ENCODE measurements at regions not wholly inside any gene's neighbourhood (a gene's known extent, or its start where the extent isn't known, plus 50 kb on each side); places are given as distances from the start of the nearest gene placed in this dataset.

DNA sequence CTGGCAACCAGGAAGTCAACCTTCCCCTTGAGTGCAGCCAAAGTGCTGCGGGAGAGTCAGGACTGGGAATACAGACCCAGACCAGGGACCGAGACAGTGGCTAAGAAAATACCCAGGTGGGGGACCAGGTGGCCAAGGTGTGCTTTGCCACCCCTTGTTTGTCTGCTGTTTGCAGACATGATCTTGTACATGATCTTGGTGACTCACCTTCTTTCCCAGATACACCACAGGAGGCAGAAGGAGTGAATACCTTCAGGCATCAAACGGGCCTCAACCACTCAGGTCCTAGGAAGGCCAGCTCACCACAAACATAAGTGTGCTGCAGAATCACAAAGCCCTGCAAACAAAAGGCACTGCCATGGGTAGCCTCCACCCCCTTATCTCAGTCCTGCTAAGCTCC, 62.0 kb downstream of the CNGA2 start:
- no peak for DNase-seq

DNA sequence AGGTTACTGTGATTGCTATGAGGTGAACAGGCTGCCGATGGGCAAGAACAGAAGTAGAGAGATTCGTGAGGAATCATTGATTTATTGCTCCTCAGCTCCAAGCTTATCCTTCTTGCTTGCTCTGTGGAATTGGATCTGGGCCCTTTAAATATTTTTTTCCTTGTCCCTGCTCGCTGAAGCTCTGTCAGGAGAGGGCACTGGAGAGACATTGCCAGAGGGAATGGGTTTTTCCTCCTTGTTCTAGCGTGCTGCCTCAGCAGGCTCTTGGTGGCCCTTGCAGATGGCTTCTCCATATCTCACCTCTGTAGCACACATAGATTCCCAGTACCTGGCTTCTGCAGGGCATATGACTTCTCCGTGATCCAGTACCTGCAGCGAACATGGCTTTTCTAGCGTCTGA, 67.4 kb downstream of the CNGA2 start:
- DNase-seq: peak; percentile 2

GRCh38 chrX:151806967-151807540, 72.5 kb downstream of the CNGA2 start:
- no peak for DNase-seq

DNA sequence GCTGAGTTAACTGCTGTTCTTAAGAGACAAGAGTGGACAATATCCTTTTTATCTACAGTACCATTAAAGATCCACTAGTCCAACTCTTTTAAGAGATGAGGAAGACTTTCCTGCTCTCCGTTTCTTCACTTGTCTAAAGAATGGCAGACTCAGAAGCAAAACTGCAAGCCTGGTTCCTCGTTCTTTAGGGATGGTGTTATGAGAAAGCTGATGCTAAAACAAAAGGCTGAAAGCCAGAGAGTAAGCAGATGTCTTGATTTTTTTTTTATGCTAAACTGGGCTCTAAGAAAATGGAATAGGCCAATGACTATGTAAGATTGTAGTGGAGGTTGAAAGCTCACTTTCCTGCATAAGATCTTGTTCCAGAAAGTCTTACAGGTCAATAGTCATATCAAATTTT, 78.1 kb downstream of the CNGA2 start:
- DNase-seq: no peak

DNA sequence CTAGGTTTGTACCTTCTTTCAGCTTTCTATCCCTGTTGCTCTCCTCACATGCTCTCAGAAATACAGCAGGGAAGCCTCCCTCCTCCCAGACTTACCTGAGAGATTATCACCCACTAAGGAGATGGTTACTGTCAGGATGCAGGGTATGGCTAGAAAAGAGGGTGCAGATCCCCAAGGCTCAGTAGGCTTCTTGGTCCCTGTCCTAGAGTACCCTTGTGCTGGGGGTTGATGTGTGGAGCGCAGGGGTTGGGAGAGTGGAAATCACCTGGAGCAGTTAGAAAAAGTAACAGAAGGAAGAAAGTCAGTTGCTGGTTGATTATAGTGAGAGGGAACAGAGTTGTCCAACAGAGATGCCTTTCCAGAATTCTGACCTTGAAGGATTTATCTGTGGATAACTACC, 80.2 kb downstream of the CNGA2 start:
- no peak for DNase-seq

GRCh38 chrX:151815398-151815797, 80.9 kb downstream of the CNGA2 start:
- no peak for DNase-seq

DNA sequence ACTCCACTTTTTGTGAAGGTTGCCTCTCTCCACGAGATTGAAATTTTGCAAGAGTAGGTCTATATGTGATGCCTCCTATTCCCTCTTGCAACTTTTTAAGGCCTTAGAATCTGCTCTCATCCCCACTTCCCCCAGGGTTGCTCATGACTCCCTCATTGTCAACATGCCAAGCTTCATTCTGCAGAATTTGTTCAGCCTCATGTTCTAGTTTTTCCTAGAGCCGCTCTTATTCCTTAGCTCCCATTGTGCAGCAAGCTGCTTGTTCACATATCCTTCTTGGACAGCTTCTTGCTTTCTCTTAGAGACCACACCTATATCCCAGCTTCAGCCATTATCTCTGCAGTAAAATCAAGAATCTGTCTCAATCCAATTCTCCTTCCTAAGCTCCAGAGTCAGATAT, 82.4 kb downstream of the CNGA2 start:
- no peak for DNase-seq

GRCh38 chrX:151818828-151819227, 84.3 kb downstream of the CNGA2 start:
- DNase-seq: no peak

GRCh38 chrX:151821226-151821625, 86.7 kb downstream of the CNGA2 start:
- no peak for DNase-seq

GRCh38 chrX:151825007-151825406, 87.7 kb upstream of the MAGEA4 start:
- no peak for DNase-seq

DNA sequence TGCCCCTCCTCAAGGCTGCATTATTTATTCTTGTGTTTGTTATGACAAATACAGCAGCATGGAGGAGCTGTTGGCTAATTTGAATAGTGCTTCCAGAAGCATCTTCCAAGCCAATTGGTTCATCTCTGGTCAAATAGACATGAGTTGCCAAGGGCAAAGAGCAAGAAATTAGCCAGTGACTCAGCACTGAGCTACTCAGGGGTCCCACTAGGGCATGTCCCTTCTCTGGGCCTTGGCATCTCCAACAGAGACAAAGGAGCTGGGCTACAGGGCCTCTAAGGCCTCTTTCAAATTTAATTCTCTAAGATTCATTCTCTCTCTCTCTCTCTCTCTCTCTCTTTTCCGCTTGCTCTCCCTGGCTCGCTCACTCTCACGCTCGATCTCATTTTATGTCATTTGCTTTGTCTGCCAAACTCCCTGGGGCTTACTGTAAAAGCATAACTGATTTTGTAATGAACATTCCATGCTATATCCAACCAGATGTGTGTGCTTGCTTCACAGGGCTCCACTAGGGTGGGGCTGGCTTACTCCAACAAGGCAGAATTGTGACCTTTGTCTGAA, 86.7 kb upstream of the MAGEA4 start:
- peak; percentile 85 for DNase-seq

GRCh38 chrX:151828439-151829080, 84.1 kb upstream of the MAGEA4 start:
- peak; percentile 1 for DNase-seq

DNA sequence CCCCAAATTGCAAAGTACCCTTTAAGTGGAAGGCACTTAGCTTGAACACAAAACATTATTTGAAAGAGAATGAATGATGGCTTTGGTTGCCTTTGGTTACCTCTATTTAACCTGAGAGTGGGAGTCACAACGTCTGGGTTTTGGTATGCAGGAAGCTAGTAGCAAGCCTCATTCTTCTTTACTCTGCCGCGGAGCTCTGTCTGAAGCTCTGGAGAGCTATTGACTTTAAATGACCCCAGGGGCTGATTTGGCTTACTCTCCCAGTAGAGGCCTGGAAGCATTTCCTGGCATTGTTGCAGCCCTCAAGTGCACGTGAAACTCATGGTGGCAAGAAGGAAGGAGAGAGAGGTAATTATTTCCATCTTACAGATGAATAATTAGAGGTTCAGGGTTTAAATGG, 81.8 kb upstream of the MAGEA4 start:
- DNase-seq: no peak

DNA sequence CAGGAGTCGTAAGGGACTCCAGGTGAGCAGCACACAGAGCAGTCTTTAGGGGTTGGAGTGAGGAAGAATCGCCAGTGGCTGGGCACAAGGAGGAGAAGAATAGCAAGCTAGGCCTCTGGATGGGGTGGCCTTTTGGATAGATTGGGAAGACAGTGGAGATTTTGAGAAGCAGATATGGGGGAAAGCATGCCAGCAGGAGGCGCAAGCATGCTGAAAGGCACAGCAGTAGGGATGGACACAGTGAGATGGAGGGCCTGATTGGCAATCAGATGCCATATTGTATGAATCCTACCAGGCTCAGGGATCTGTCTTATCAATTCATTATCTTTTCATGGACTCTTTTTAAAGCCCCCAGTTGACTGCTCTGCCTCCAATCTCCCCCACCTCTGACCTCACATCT, 60.4 kb upstream of the MAGEA4 start:
- no peak for DNase-seq

DNA sequence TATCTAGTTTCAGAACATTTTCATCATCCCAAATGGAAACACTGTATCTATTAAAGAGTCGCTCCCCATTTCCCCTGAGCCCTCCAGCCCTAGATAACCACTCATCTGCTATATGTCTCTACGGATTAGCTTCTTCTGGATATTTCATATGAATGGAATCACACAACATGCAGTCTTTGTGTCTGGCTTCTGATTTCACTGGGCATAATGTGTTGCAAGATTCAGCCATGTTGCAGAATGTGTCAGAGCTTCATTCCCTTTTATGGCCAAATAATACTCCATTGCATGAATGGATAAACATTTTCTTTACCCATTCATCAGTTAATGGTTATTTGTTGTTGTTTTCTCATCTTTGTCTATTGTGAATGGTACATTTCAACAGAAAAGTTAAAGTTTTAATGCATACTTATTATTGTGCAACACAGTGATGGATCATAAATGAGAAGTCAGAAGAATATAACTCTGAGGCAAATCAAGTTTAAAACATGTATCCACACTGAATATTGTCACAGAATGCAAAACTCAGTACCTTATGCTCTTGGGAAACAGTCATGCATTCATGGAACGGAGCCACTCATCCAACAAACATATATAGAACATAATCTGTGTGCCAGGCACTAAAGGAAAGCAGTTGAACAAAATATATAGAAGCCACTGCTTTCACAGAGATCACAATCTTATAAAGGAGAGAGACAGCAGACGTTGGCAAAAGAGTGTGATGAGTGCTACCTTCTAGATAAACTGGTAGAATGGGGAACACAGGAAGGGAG, 57.8 kb upstream of the MAGEA4 start:
- no peak for DNase-seq

GRCh38 chrX:151859481-151859880, 53.2 kb upstream of the MAGEA4 start:
- DNase-seq: no peak

DNA sequence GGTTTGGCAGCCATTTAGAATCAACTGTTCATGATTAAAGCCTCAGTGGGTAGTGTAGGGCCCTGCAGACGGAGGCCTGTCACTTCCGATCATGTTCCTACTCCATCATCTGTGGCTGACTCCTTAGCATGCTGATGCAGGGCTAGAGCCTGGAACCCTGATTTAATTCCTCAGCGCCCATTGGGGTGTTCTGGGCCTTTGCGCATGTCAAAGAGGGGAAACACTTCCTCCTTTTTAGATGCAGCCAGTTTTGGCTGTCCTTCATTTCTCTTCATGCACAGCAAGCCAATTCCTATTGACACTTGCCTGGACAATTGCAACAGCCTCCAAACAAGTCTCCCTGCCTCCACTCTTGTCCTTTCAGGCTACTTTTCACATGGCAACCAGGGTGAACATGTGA, 51.9 kb upstream of the MAGEA4 start:
- DNase-seq: no peak

Data from EL (cell line).